Activated T-cell treated with anti-CD3 and anti-CD28 coated beads, Interleukin-2, amount 50 U/mL, for 72 hours (primary cell): ENCODE measurements at regions not wholly inside any gene's neighbourhood (a gene's known extent, or its start where the extent isn't known, plus 50 kb on each side); places are given as distances from the start of the nearest gene placed in this dataset.

Source experiments
- ATAC-seq, 2 donors: fragments of 150-1000 bp; cut with Tn5 transposase; replicated peaks in 1 of 2; 2 replicates each; pipeline ENCODE4 v1.10.0; 2021; ENCODE audit warnings: moderate library complexity in 2 of 2, mild to moderate bottlenecking in 1 of 2
- DNase-seq, 2 donors: peaks; one replicate each; pipeline ENCODE4 v3.0.0; 2021 to 2022; ENCODE audit warnings: mixed read lengths in 1 of 2
- H3K27ac Mint-ChIP-seq: one replicate; pipeline ENCODE4 v1.8.0; 2022; ENCODE audit warnings: mild to moderate bottlenecking, moderate library complexity, mixed read lengths
- H3K27me3 Mint-ChIP-seq: one replicate; pipeline ENCODE4 v1.8.0; 2022; ENCODE audit warnings: low read depth, mixed read lengths
- H3K36me3 Mint-ChIP-seq, 2 donors: one replicate each; pipeline ENCODE4 v1.8.0; 2022; ENCODE audit warnings: mixed read lengths in 2 of 2, mild to moderate bottlenecking in 1 of 2; ENCODE audit not compliant: insufficient read depth in 2 of 2
- H3K4me1 Mint-ChIP-seq: one replicate; pipeline ENCODE4 v1.8.0; 2022; ENCODE audit warnings: low read depth, mixed read lengths
- H3K4me3 Mint-ChIP-seq, 2 donors: one replicate each; pipeline ENCODE4 v1.8.0; 2022; ENCODE audit warnings: mild to moderate bottlenecking in 2 of 2, mixed read lengths in 2 of 2, moderate library complexity in 2 of 2
- H3K9me3 Mint-ChIP-seq, 2 donors: one replicate each; pipeline ENCODE4 v1.8.0; 2022; ENCODE audit warnings: mixed read lengths in 2 of 2

GRCh38 chr5:171606414-171607024 lies 179.1 kb upstream of the SMIM23 start:
- peaks cover 0 to 5% of the 10 kb centered on the region in 2 donors for H3K36me3 Mint-ChIP-seq
- H3K4me1 Mint-ChIP-seq: peaks cover 7% of the 10 kb centered on the region
- H3K27me3 Mint-ChIP-seq: peaks cover 50% of the 10 kb centered on the region
- no peak overlapping the region for H3K4me3 Mint-ChIP-seq
- H3K9me3 Mint-ChIP-seq: peaks cover 1 to 4% of the 10 kb centered on the region in 2 donors
- DNase-seq: peak in 1 of 2 donors; percentile 23
- ATAC-seq: no peak
- no peak overlapping the region for H3K27ac Mint-ChIP-seq

DNA sequence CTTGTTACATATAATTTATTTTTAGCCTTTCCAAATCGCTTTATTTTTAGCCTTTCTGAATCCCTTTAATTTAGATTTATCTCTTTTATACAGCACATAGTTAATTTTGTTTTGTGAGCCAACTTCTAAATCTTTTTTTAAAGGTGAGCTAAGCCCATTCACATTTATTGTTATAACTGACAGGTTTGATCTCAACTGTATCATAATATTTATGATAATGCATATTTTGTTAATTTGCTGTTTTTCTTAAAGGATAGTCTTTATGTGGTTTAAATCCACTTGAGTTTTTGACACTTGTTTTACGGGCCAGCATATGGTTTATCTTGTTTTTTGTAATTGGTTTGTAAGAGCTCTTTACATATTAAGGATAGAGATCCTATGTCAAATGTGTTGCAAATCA lies 177.8 kb upstream of the SMIM23 start:
- Mint-ChIP-seq H3K4me1 (no peaks in the 10 kb centered on the region), H3K27ac (no peak overlapping the region), H3K9me3 (peaks cover 1 to 4% of the 10 kb centered on the region in 2 donors), H3K36me3 (peaks cover 0 to 5% of the 10 kb centered on the region in 2 donors), H3K27me3 (peaks cover 48% of the 10 kb centered on the region), H3K4me3 (no peak overlapping the region)
- no peak for ATAC-seq
- no peak for DNase-seq

- Mint-ChIP-seq H3K9me3 (peaks cover 1 to 4% of the 10 kb centered on the region in 2 donors), H3K27me3 (peaks cover 34% of the 10 kb centered on the region), H3K27ac (no peak overlapping the region)
Observed at GRCh38 chr5:171609806-171610452, 175.7 kb upstream of the SMIM23 start.

GRCh38 chr5:171610686-171611085 lies 174.9 kb upstream of the SMIM23 start:
- ATAC-seq (no peak), DNase-seq (no peak)
- H3K4me3 Mint-ChIP-seq: no peak overlapping the region
- H3K4me1 Mint-ChIP-seq: no peaks in the 10 kb centered on the region
- H3K27ac Mint-ChIP-seq: no peak overlapping the region
- H3K27me3 Mint-ChIP-seq: peaks cover 34% of the 10 kb centered on the region
- H3K36me3 Mint-ChIP-seq: peaks cover 0 to 5% of the 10 kb centered on the region in 2 donors
- H3K9me3 Mint-ChIP-seq: peaks cover 1 to 4% of the 10 kb centered on the region in 2 donors

More at GRCh38 chr5:171609806-171610452, 175.7 kb upstream of the SMIM23 start:
- DNase-seq: no peak
- no peak overlapping the region for H3K4me3 Mint-ChIP-seq
- no peak for ATAC-seq
- no peaks in the 10 kb centered on the region for H3K4me1 Mint-ChIP-seq
- H3K36me3 Mint-ChIP-seq: peaks cover 0 to 5% of the 10 kb centered on the region in 2 donors

- no peak for DNase-seq
- Mint-ChIP-seq H3K4me1 (no peaks in the 10 kb centered on the region), H3K9me3 (no peaks in the 10 kb centered on the region), H3K4me3 (no peak overlapping the region), H3K36me3 (no peaks in the 10 kb centered on the region), H3K27ac (no peak overlapping the region), H3K27me3 (peaks cover 18% of the 10 kb centered on the region)
- ATAC-seq: no peak
Observed at GRCh38 chr5:171612749-171613148, 172.9 kb upstream of the SMIM23 start.

DNA sequence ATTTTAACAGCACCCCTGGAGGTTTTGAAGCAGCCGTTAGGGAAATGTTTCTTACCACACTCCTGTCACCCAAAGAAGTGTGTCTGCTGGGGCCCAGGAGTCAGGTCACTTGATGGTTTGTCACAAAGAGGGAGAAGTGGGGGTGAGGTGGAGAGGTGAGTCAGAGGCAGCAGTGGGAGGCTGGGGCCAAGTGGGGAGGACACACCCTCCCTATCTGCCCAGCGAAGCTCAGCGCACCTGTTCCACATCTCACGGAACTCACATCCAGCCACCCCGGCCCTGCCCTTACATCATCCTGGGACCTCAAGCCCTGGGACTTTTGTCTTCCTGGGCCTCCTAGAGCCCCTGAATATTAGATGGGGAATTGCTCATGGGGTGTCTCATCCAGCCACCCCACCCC lies 171.1 kb upstream of the SMIM23 start:
- no peak overlapping the region for H3K27ac Mint-ChIP-seq
- no peak overlapping the region for H3K4me3 Mint-ChIP-seq
- H3K36me3 Mint-ChIP-seq: no peaks in the 10 kb centered on the region
- DNase-seq (no peak), ATAC-seq (no peak)
- no peaks in the 10 kb centered on the region for H3K9me3 Mint-ChIP-seq
- H3K4me1 Mint-ChIP-seq: no peaks in the 10 kb centered on the region
- H3K27me3 Mint-ChIP-seq: peaks cover 5% of the 10 kb centered on the region

GRCh38 chr5:171614971-171615653 lies 170.5 kb upstream of the SMIM23 start:
- no peaks in the 10 kb centered on the region for H3K36me3 Mint-ChIP-seq
- H3K9me3 Mint-ChIP-seq: no peaks in the 10 kb centered on the region
- ATAC-seq (no peak), DNase-seq (no peak)
- H3K4me3 Mint-ChIP-seq: no peak overlapping the region
- H3K4me1 Mint-ChIP-seq: no peaks in the 10 kb centered on the region
- no peak overlapping the region for H3K27ac Mint-ChIP-seq
- peaks cover 4% of the 10 kb centered on the region for H3K27me3 Mint-ChIP-seq

DNA sequence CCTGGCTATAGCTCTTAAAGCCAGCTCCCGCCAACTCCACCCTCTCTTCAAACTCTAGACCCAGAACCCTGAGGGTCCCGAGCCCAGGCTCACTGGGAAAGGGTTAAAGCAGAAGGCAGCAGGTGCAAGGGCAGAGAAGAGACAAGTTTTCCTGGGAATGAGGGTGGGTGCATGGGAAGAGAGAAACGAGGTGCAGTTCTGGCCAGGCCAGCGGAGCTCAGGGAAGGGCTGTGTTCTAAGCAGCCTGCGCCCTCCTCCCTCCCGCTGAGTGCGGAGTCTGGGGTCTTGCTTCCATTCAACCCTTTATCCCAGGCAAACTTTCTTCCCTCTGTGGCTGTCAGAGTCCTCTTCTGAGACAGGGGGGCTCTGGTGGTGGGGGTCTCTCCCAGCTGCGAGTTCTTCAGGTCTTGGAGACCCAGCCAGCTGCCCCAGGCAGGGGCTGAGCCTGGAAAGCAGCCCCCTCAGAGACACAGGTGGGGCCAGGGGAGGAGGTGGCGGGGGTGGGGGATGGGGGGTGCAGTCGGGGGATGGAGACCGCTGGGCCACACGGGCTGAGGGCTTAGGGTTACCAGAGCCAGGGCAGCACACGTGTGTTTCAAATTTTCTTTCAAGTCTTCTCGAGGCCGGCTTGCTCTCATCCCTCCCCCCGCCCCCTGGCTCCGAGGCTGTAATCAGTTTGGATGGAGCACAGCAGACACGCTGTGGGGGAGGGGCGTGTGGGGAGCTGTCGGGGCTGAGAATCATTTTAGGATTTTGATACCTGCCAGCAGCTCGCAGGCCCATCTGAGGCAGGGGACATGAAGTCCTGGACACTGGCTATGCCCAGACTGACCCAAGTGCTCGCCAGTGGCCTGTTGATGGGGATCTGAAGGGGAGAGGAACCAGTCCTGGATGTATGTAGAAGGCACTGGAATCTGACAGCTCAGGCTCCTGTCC lies 169.6 kb upstream of the SMIM23 start:
- Mint-ChIP-seq H3K27ac (no peak overlapping the region), H3K4me1 (no peaks in the 10 kb centered on the region), H3K27me3 (peaks cover 4% of the 10 kb centered on the region), H3K9me3 (no peaks in the 10 kb centered on the region), H3K4me3 (no peak overlapping the region), H3K36me3 (no peaks in the 10 kb centered on the region)
- ATAC-seq: no peak
- DNase-seq: no peak

DNA sequence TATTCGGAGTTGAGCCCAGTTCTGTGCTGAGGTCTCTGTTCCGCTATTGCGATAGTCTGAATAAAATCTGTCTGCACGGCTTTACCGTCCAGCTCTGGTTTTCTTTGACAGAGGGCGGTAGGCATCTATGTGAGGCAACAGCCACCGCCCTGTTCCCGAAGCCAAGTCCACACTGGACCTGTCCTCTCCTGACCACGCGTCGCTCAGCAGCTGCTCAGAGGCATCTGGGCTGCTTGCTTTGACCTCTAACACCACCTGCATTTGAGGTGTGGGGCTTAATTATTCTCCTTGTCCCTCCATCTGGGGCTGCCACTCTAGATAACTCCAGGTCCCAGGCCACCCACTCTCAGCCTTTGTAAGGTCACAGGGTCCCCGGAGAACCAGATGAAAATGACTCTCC lies 168.4 kb upstream of the SMIM23 start:
- H3K4me1 Mint-ChIP-seq: no peaks in the 10 kb centered on the region
- no peaks in the 10 kb centered on the region for H3K9me3 Mint-ChIP-seq
- H3K27me3 Mint-ChIP-seq: peaks cover 4% of the 10 kb centered on the region
- no peak overlapping the region for H3K27ac Mint-ChIP-seq
- no peak overlapping the region for H3K4me3 Mint-ChIP-seq
- H3K36me3 Mint-ChIP-seq: no peaks in the 10 kb centered on the region
- DNase-seq (no peak), ATAC-seq (no peak)

DNA sequence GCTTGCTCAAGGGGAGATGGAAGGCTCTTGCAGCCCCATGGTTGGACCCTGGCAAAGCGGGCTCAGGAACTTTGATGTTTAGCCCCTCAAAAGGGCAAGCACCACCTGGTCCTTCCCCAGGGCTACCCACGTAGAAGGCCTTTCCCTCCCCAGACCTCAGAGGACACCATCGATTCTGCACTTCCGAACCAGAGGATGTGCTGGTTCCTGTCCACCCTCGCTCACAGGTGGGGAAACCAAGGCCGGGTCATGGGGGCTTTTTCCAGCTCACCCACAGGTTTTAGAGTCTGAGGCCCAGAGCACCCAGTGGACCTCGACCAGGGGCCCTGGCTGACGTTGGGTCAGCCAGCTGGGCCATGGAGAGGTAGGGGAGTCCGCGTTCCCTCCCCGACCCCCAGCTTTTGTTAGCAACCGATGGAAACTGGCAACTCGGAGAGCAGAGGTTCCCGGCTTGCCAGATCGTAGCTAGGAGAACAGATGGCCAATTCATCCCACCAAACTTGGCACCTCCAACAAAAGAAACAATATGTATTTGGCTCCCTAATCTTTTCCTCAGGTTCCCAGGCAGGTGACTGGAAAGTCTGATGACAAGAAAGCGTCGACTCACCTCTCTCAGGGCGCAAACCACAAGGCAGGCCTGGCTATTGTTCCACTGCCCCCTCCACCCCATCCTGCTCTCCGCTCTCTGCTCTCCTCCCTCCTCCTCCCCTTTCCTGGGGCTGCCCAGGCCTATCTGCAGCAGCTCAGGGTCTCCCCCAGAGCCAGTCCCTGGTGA lies 167.6 kb upstream of the SMIM23 start:
- H3K27ac Mint-ChIP-seq: no peak overlapping the region
- DNase-seq (no peak), ATAC-seq (no peak)
- peaks cover 5% of the 10 kb centered on the region for H3K27me3 Mint-ChIP-seq
- H3K4me3 Mint-ChIP-seq: no peak overlapping the region
- no peaks in the 10 kb centered on the region for H3K36me3 Mint-ChIP-seq
- no peaks in the 10 kb centered on the region for H3K9me3 Mint-ChIP-seq
- no peaks in the 10 kb centered on the region for H3K4me1 Mint-ChIP-seq

DNA sequence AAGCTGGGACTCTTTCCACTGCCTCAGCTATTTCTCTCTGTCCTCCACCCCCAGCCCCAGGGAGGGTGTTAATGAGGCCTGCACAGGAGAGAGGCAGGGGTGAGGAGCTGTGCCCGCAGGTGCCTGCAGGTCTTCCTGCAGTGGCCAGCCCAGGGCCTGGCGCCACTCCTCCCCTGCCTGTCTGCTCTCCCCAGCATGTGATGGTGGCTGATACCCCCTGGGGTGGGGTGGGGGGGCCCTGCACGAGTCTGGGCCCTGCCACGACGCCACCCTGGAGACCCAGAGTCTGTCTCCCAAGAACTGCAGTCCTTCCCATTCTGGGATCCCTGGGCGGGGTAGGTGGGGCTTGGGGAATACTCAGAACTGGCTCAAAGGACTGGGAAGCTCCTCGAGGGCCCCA lies 166.4 kb upstream of the SMIM23 start:
- H3K27me3 Mint-ChIP-seq: peaks cover 8% of the 10 kb centered on the region
- H3K4me1 Mint-ChIP-seq: no peaks in the 10 kb centered on the region
- no peak overlapping the region for H3K4me3 Mint-ChIP-seq
- no peaks in the 10 kb centered on the region for H3K9me3 Mint-ChIP-seq
- no peak overlapping the region for H3K27ac Mint-ChIP-seq
- DNase-seq: no peak
- ATAC-seq: no peak
- no peaks in the 10 kb centered on the region for H3K36me3 Mint-ChIP-seq

- Mint-ChIP-seq H3K36me3 (no peaks in the 10 kb centered on the region), H3K9me3 (no peaks in the 10 kb centered on the region), H3K27ac (no peak overlapping the region), H3K4me3 (no peak overlapping the region), H3K4me1 (no peaks in the 10 kb centered on the region), H3K27me3 (peaks cover 8% of the 10 kb centered on the region)
- DNase-seq (no peak), ATAC-seq (no peak)
Observed at GRCh38 chr5:171619744-171620143, 165.9 kb upstream of the SMIM23 start.
